OCI-LY7 (cell line): ENCODE measurements at regions not wholly inside any gene's neighbourhood (a gene's known extent, or its start where the extent isn't known, plus 50 kb on each side); places are given as distances from the start of the nearest gene placed in this dataset.
A peak's percentile ranks its signal among the peaks of the same experiment; 100 is the strongest.

Experiments used
- BruUV-seq: library from RNA; stranded (reverse); fragments of 400-500 nt; replicated peaks from 2 replicates; lab custom pipeline; 2021; lab: Mats Ljungman, UMichigan
- CTCF ChIA-PET: fragments of 300-600 bp; sonication (Branson Sonifier 250); formaldehyde crosslinking; loops from one replicate; lab custom pipeline; 2022; ENCODE audit warnings: antibody characterized with exemption; ENCODE audit not compliant: unreplicated experiment; lab: Charles Lee
- POLR2A ChIA-PET: fragments of 300-600 bp; sonication (Branson Sonifier 250); formaldehyde crosslinking; loops from one replicate; lab custom pipeline; 2022; ENCODE audit warnings: antibody characterized with exemption; lab: Charles Lee
- DNase-seq: peaks from one replicate; pipeline ENCODE4 v3.0.0-alpha.2; 2015; ENCODE audit warnings: low spot score
- H2AFZ ChIP-seq: fragments of 200-600 bp; sonication (generic), shearing (Covaris generic); 2 replicates; pipeline ENCODE4 v1.6.1; 2014; ENCODE audit warnings: mild to moderate bottlenecking, antibody characterized with exemption, low read length, moderate library complexity
- H3K27ac ChIP-seq: fragments of 200-600 bp; sonication (generic); 2 replicates; pipeline ENCODE4 v1.5.1; 2014; ENCODE audit warnings: mixed run types, low read depth, mild to moderate bottlenecking, moderate library complexity, low read length, inconsistent platforms; ENCODE audit not compliant: poor library complexity, severe bottlenecking
- H3K36me3 ChIP-seq: fragments of 200-600 bp; sonication (generic); 2 replicates; pipeline ENCODE4 v1.6.1; 2014; ENCODE audit warnings: mild to moderate bottlenecking, antibody characterized with exemption, low read length, moderate library complexity, mixed read lengths; ENCODE audit not compliant: insufficient read depth
- H3K4me1 ChIP-seq: fragments of 200-600 bp; sonication (generic); 2 replicates; pipeline ENCODE4 v1.5.1; 2014; ENCODE audit warnings: mild to moderate bottlenecking, low read length; ENCODE audit not compliant: insufficient read depth, poor library complexity, severe bottlenecking
- H3K4me2 ChIP-seq: fragments of 200-600 bp; sonication (generic); 2 replicates; pipeline ENCODE4 v1.6.1; 2014; ENCODE audit warnings: mild to moderate bottlenecking, low read length
- H3K4me3 ChIP-seq: fragments of 200-600 bp; sonication (generic); 2 replicates; pipeline ENCODE4 v1.5.1; 2014; ENCODE audit warnings: mild to moderate bottlenecking, low read depth, low read length; ENCODE audit not compliant: poor library complexity, severe bottlenecking
- H3K79me2 ChIP-seq: fragments of 200-600 bp; sonication (generic); 2 replicates; pipeline ENCODE4 v1.6.1; 2016; ENCODE audit warnings: low read depth, mild to moderate bottlenecking, low read length, moderate library complexity, mixed read lengths; ENCODE audit not compliant: insufficient read depth
- H3K9me2 ChIP-seq: fragments of 200-600 bp; sonication (generic); 2 replicates; pipeline ENCODE4 v1.6.1; 2016; ENCODE audit warnings: mild to moderate bottlenecking, low read length, mixed read lengths; ENCODE audit not compliant: insufficient read depth
- H3K9me3 ChIP-seq: fragments of 200-600 bp; sonication (generic); 2 replicates; pipeline ENCODE4 v1.6.1; 2014; ENCODE audit warnings: mild to moderate bottlenecking, mixed run types, low read length, mixed read lengths
- H4K20me1 ChIP-seq: fragments of 200-600 bp; sonication (generic); 2 replicates; pipeline ENCODE4 v1.6.1; 2014; ENCODE audit warnings: mild to moderate bottlenecking, antibody characterized with exemption, low read length, moderate library complexity, mixed read lengths; ENCODE audit not compliant: insufficient read depth
- CTCF ChIP-seq: fragments of 200-600 bp; sonication (generic); conservative IDR thresholded peaks from 2 replicates; pipeline ENCODE4 v1.5.1; 2014; ENCODE audit warnings: mild to moderate bottlenecking, antibody characterized with exemption, low read length, moderate library complexity, mixed read lengths
- EZH2phosphoT487 ChIP-seq: fragments of 200-600 bp; sonication (generic); IDR thresholded peaks from 2 replicates; pipeline ENCODE4 v1.6.1; 2018; ENCODE audit warnings: low read depth, borderline replicate concordance, mild to moderate bottlenecking, mixed run types, antibody characterized with exemption, low read length, moderate library complexity, mixed read lengths
- intact Hi-C: fragments of 100-400 bp; cut with micrococcal nuclease; formaldehyde crosslinking; loops from one replicate; pipeline ENCODE4 v1.10.0; 2022; ENCODE audit not compliant: unreplicated experiment

- H3K4me2 ChIP-seq: peak overlapping the region; percentile 85; the same call in 1 of the 2 replicates
- BruUV-seq: no TSS peak
- no peak for DNase-seq
- peaks cover 99% of the 10 kb centered on the region for H3K4me1 ChIP-seq
- intact Hi-C loops: no loop called here
- TF ChIP-seq CTCF: no peak
- no peak for TF ChIP-seq EZH2phosphoT487
- no peak overlapping the region for H2AFZ ChIP-seq
- H3K9me3 ChIP-seq: peaks cover 6% of the 10 kb centered on the region; the same call in 1 of the 2 replicates
- H3K36me3 ChIP-seq: peaks cover 32% of the 10 kb centered on the region
- peak overlapping the region; percentile 62 for H3K4me3 ChIP-seq
- POLR2A ChIA-PET: interaction anchor here (0.5 to 9.8 kb wide), 9 partner anchors 19 to 1583 kb away, joined by 3 to 168 read pairs (median 5); partner anchors contain the start of gene ID2
- peaks cover 46% of the 10 kb centered on the region for H3K79me2 ChIP-seq
- CTCF ChIA-PET: interaction anchor here (1.0 to 2.3 kb wide), 3 partner anchors 22 to 31 kb away, joined by 3 to 6 read pairs (median 4); no protein-coding TSS in a partner anchor
- H3K9me2 ChIP-seq: no peaks in the 10 kb centered on the region
- H4K20me1 ChIP-seq: no peaks in the 10 kb centered on the region
- peak overlapping the region; percentile 98 for H3K27ac ChIP-seq
These were observed 131.4 kb upstream of the ID2 start for GRCh38 chr2:8550481-8550880.

- no peaks in the 10 kb centered on the region for H3K9me2 ChIP-seq
- peaks cover 6% of the 10 kb centered on the region; the same call in 1 of the 2 replicates for H3K9me3 ChIP-seq
- no peaks in the 10 kb centered on the region for H4K20me1 ChIP-seq
- TF ChIP-seq EZH2phosphoT487 (no peak), CTCF (no peak)
- H3K4me3 ChIP-seq: peak overlapping the region; percentile 62
- no TSS peak for BruUV-seq
- DNase-seq: no peak
- H3K4me1 ChIP-seq: peaks cover 97% of the 10 kb centered on the region
- ChIA-PET CTCF (interaction anchor here (2.3 kb wide), 1 partner anchor 22 kb away, joined by 6 read pairs; no protein-coding TSS in a partner anchor), POLR2A (interaction anchor here (1.1 to 9.8 kb wide), 8 partner anchors 19 to 316 kb away, joined by 3 to 168 read pairs (median 21); partner anchors contain the start of gene ID2)
- peak overlapping the region; percentile 98 for H3K27ac ChIP-seq
- H3K36me3 ChIP-seq: peaks cover 30% of the 10 kb centered on the region
- peaks cover 51% of the 10 kb centered on the region for H3K79me2 ChIP-seq
- intact Hi-C loops: no loop called here
- H3K4me2 ChIP-seq: peak overlapping the region; percentile 85
- H2AFZ ChIP-seq: no peak overlapping the region
These were observed 130.8 kb upstream of the ID2 start for GRCh38 chr2:8550937-8551621.
